IgD-negative memory B cell (primary cell): ENCODE measurements at regions not wholly inside any gene's neighbourhood (a gene's known extent, or its start where the extent isn't known, plus 50 kb on each side); places are given as distances from the start of the nearest gene placed in this dataset.
A peak's percentile ranks its signal among the peaks of the same experiment; 100 is the strongest.

Experiments used
- H3K27ac Mint-ChIP-seq, 3 donors: one replicate each; pipeline ENCODE4 v1.8.0; 2020 to 2022; ENCODE audit warnings: mild to moderate bottlenecking in 3 of 3, mixed read lengths in 3 of 3, moderate library complexity in 1 of 3
- H3K27me3 Mint-ChIP-seq: one replicate; pipeline ENCODE4 v1.8.0; 2021; ENCODE audit warnings: mixed read lengths
- H3K36me3 Mint-ChIP-seq: one replicate; pipeline ENCODE4 v1.8.0; 2020; ENCODE audit warnings: mild to moderate bottlenecking, mixed read lengths
- H3K4me1 Mint-ChIP-seq, 3 donors: one replicate each; pipeline ENCODE4 v1.8.0; 2020 to 2022; ENCODE audit warnings: mixed read lengths in 3 of 3, mild to moderate bottlenecking in 1 of 3
- H3K4me3 Mint-ChIP-seq, 4 donors: one replicate each; pipeline ENCODE4 v1.8.0; 2020 to 2022; ENCODE audit warnings: mild to moderate bottlenecking in 4 of 4, mixed read lengths in 4 of 4, moderate library complexity in 3 of 4
- H3K9me3 Mint-ChIP-seq, 3 donors: one replicate each; pipeline ENCODE4 v1.8.0; 2020 to 2021; ENCODE audit warnings: mixed read lengths in 3 of 3, mild to moderate bottlenecking in 1 of 3

GRCh38 chr10:123445261-123445775, 220.8 kb upstream of the GPR26 start:
- no peaks in the 10 kb centered on the region for H3K4me1 Mint-ChIP-seq
- no peaks in the 10 kb centered on the region for H3K36me3 Mint-ChIP-seq
- no peak overlapping the region for H3K4me3 Mint-ChIP-seq
- H3K27me3 Mint-ChIP-seq = no peaks in the 10 kb centered on the region
- no peaks in the 10 kb centered on the region for H3K9me3 Mint-ChIP-seq
- H3K27ac Mint-ChIP-seq = no peak overlapping the region

- Mint-ChIP-seq H3K4me3 (no peak overlapping the region), H3K27me3 (no peaks in the 10 kb centered on the region), H3K4me1 (no peaks in the 10 kb centered on the region), H3K27ac (no peak overlapping the region), H3K36me3 (no peaks in the 10 kb centered on the region), H3K9me3 (no peaks in the 10 kb centered on the region)
Observed at GRCh38 chr10:123446449-123447156, 219.6 kb upstream of the GPR26 start.

GRCh38 chr10:123449234-123449962, 216.8 kb upstream of the GPR26 start:
- no peak overlapping the region for H3K27ac Mint-ChIP-seq
- peaks cover 0 to 5% (median 0%) of the 10 kb centered on the region in 3 donors for H3K9me3 Mint-ChIP-seq
- no peak overlapping the region for H3K4me3 Mint-ChIP-seq
- H3K4me1 Mint-ChIP-seq = no peaks in the 10 kb centered on the region
- H3K27me3 Mint-ChIP-seq = no peaks in the 10 kb centered on the region
- H3K36me3 Mint-ChIP-seq = no peaks in the 10 kb centered on the region

GRCh38 chr10:123450956-123451605, 215.1 kb upstream of the GPR26 start:
- H3K27me3 Mint-ChIP-seq = no peaks in the 10 kb centered on the region
- H3K9me3 Mint-ChIP-seq = peaks cover 0 to 5% (median 0%) of the 10 kb centered on the region in 3 donors
- H3K27ac Mint-ChIP-seq = no peak overlapping the region
- no peaks in the 10 kb centered on the region for H3K4me1 Mint-ChIP-seq
- H3K36me3 Mint-ChIP-seq = no peaks in the 10 kb centered on the region
- no peak overlapping the region for H3K4me3 Mint-ChIP-seq

- Mint-ChIP-seq H3K9me3 (peaks cover 0 to 5% (median 0%) of the 10 kb centered on the region in 3 donors), H3K36me3 (no peaks in the 10 kb centered on the region), H3K27ac (no peak overlapping the region), H3K4me1 (no peaks in the 10 kb centered on the region), H3K4me3 (no peak overlapping the region), H3K27me3 (peaks cover 2% of the 10 kb centered on the region)
Observed at GRCh38 chr10:123451618-123452245, 214.4 kb upstream of the GPR26 start.

- H3K9me3 Mint-ChIP-seq = peaks cover 0 to 5% (median 0%) of the 10 kb centered on the region in 3 donors
- no peak overlapping the region for H3K4me3 Mint-ChIP-seq
- H3K36me3 Mint-ChIP-seq = peaks cover 1% of the 10 kb centered on the region
- H3K27me3 Mint-ChIP-seq = peaks cover 2% of the 10 kb centered on the region
- H3K4me1 Mint-ChIP-seq = peaks cover 0 to 7% (median 6%) of the 10 kb centered on the region in 3 donors
- H3K27ac Mint-ChIP-seq = no peak overlapping the region
Observed at GRCh38 chr10:123454987-123455386, 211.2 kb upstream of the GPR26 start.

GRCh38 chr10:123455861-123456260, 210.3 kb upstream of the GPR26 start:
- H3K36me3 Mint-ChIP-seq = peaks cover 1% of the 10 kb centered on the region
- H3K4me3 Mint-ChIP-seq = no peak overlapping the region
- peaks cover 2% of the 10 kb centered on the region for H3K27me3 Mint-ChIP-seq
- H3K9me3 Mint-ChIP-seq = peaks cover 0 to 5% (median 0%) of the 10 kb centered on the region in 3 donors
- no peak overlapping the region for H3K27ac Mint-ChIP-seq
- peaks cover 0 to 7% (median 6%) of the 10 kb centered on the region in 3 donors for H3K4me1 Mint-ChIP-seq

GRCh38 chr10:123458933-123459332, 207.2 kb upstream of the GPR26 start:
- Mint-ChIP-seq H3K4me3 (no peak overlapping the region), H3K27me3 (peaks cover 2% of the 10 kb centered on the region), H3K36me3 (peaks cover 1% of the 10 kb centered on the region), H3K27ac (peak overlapping the region in 1 of 3 donors; percentile 46), H3K4me1 (peaks cover 0 to 8% (median 6%) of the 10 kb centered on the region in 3 donors), H3K9me3 (no peaks in the 10 kb centered on the region)

- peaks cover 0 to 8% (median 6%) of the 10 kb centered on the region in 3 donors for H3K4me1 Mint-ChIP-seq
- H3K36me3 Mint-ChIP-seq = peaks cover 1% of the 10 kb centered on the region
- peak overlapping the region in 1 of 3 donors; percentile 46 for H3K27ac Mint-ChIP-seq
- peaks cover 2% of the 10 kb centered on the region for H3K27me3 Mint-ChIP-seq
- no peak overlapping the region for H3K4me3 Mint-ChIP-seq
- H3K9me3 Mint-ChIP-seq = no peaks in the 10 kb centered on the region
Observed at GRCh38 chr10:123459371-123460091, 206.6 kb upstream of the GPR26 start.

- H3K27me3 Mint-ChIP-seq = no peaks in the 10 kb centered on the region
- H3K9me3 Mint-ChIP-seq = no peaks in the 10 kb centered on the region
- H3K36me3 Mint-ChIP-seq = peaks cover 1% of the 10 kb centered on the region
- H3K4me3 Mint-ChIP-seq = no peak overlapping the region
- peaks cover 0 to 8% (median 6%) of the 10 kb centered on the region in 3 donors for H3K4me1 Mint-ChIP-seq
- H3K27ac Mint-ChIP-seq = no peak overlapping the region
Observed at GRCh38 chr10:123462246-123462645, 203.9 kb upstream of the GPR26 start.

- H3K27ac Mint-ChIP-seq = no peak overlapping the region
- H3K9me3 Mint-ChIP-seq = no peaks in the 10 kb centered on the region
- H3K27me3 Mint-ChIP-seq = no peaks in the 10 kb centered on the region
- H3K4me3 Mint-ChIP-seq = no peak overlapping the region
- peaks cover 0 to 8% (median 6%) of the 10 kb centered on the region in 3 donors for H3K4me1 Mint-ChIP-seq
- H3K36me3 Mint-ChIP-seq = peaks cover 1% of the 10 kb centered on the region
Observed at GRCh38 chr10:123462756-123463155, 203.4 kb upstream of the GPR26 start.

- H3K27ac Mint-ChIP-seq = no peak overlapping the region
- no peaks in the 10 kb centered on the region for H3K27me3 Mint-ChIP-seq
- peaks cover 0 to 8% (median 6%) of the 10 kb centered on the region in 3 donors for H3K4me1 Mint-ChIP-seq
- no peaks in the 10 kb centered on the region for H3K9me3 Mint-ChIP-seq
- peaks cover 1% of the 10 kb centered on the region for H3K36me3 Mint-ChIP-seq
- no peak overlapping the region for H3K4me3 Mint-ChIP-seq
Observed at GRCh38 chr10:123463181-123463580, 203.0 kb upstream of the GPR26 start.

- Mint-ChIP-seq H3K9me3 (no peaks in the 10 kb centered on the region), H3K4me3 (no peak overlapping the region), H3K27ac (no peak overlapping the region), H3K4me1 (peaks cover 0 to 6% (median 5%) of the 10 kb centered on the region in 3 donors), H3K36me3 (no peaks in the 10 kb centered on the region), H3K27me3 (no peaks in the 10 kb centered on the region)
Observed at GRCh38 chr10:123463698-123464097, 202.5 kb upstream of the GPR26 start.
